ENCODE measurements at regions not wholly inside any gene's neighbourhood (a gene's known extent, or its start where the extent isn't known, plus 50 kb on each side); places are given as distances from the start of the nearest gene placed in this dataset.

DNA sequence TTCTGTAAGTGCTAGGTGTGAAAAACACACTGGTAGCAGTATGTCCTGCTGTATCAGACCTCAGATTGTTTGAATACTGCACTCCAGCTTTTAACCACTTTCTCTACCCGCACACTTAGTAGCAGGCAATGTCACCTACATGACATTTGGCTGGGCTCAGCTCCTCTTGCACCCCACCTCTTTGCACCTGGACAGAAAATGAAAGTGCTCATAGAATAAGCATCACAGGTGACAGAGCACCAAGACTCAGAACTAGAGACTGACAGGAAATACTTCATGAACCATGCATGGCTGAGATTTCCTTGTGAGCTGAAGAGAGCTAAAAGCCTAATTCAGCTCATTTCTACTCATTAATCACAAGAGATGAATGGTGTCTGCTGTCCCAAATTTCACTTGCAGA lies 1014.2 kb upstream of the CDH8 start:
- no peak for DNase-seq
- H3K9me3 Mint-ChIP-seq, result peaks cover 19% of the 10 kb centered on the region in 2 donors
- H3K27me3 Mint-ChIP-seq, result no peaks in the 10 kb centered on the region
- no peak overlapping the region for H3K27ac Mint-ChIP-seq
- no peaks in the 10 kb centered on the region for H3K4me1 Mint-ChIP-seq
- no peak for ATAC-seq
- no peak overlapping the region for H3K4me3 Mint-ChIP-seq

DNA sequence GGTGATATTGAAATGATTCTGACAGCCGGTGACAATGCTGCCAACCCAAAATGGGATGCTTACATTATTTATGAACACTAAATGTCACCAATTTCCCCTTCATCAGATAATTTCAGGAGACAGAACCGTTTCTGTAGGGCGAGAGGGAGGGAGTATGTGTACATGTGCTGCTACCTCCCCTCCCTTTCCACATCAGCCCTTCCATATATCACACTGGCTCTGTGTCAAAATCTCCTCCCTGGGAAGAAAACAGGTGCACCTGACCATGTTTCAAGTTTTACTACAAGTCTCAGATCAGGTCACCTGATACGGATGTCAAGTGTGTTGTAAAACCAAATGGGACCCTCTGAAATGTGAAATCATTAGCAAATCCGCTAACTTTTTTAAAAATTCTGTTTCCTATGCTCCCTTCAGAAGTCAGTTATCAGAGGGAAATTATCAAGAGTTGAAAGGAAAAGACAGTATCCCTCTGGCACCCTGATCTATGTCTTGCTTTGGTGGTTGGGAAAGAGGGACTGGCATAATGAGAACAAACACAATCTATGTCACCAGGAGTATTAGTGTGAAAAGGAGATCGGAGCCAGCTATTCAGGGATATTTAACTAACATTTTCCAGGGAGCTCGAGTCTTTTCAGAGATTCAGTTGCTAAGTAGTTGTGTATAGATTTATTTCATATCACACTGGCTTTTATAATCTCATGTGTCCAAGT lies 1002.3 kb upstream of the CDH8 start:
- ATAC-seq, result no peak
- no peak for DNase-seq
- Mint-ChIP-seq H3K4me1 (no peaks in the 10 kb centered on the region), H3K9me3 (peaks cover 36 to 47% of the 10 kb centered on the region in 2 donors), H3K27ac (no peak overlapping the region), H3K27me3 (no peaks in the 10 kb centered on the region), H3K4me3 (no peak overlapping the region)

- H3K9me3 Mint-ChIP-seq, result peaks cover 43 to 53% of the 10 kb centered on the region in 2 donors
- no peak for DNase-seq
- no peak overlapping the region for H3K27ac Mint-ChIP-seq
- no peaks in the 10 kb centered on the region for H3K27me3 Mint-ChIP-seq
- no peak overlapping the region for H3K4me3 Mint-ChIP-seq
- ATAC-seq, result no peak
- H3K4me1 Mint-ChIP-seq, result no peaks in the 10 kb centered on the region
Measured at GRCh38 chr16:63037761-63038396, 1001.6 kb upstream of the CDH8 start.

DNA sequence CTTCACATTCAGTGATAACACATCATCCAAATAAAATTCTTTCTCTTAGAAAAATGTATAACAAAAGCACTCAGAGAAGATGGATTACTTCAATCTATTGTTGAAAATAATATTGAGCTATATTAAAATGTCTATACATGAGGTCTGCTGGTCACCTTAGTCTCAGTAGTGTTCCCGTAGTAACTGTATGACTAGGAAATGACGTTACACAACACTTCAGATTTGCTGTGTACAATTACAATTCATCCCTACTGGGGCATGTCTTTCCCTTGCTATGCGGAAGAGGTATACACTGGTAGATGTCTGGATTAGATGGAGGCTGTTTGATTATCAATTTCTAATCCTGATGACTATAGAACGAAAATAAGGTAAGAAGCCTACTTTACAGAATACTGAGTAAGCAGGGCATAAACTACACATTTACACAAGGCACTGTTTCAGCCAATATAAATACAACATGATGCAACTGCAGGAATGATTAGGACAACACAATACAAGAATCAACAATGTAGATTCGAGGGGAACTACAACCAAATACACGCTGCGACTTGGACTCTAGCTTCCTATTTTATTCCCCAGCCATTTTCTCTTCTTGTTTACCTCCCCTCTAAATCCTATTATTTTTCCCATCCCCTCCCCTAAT lies 982.5 kb upstream of the CDH8 start:
- H3K4me3 Mint-ChIP-seq, result no peak overlapping the region
- H3K4me1 Mint-ChIP-seq, result no peaks in the 10 kb centered on the region
- ATAC-seq (no peak), DNase-seq (no peak)
- no peaks in the 10 kb centered on the region for H3K27me3 Mint-ChIP-seq
- no peak overlapping the region for H3K27ac Mint-ChIP-seq
- H3K9me3 Mint-ChIP-seq, result peaks cover 4 to 8% of the 10 kb centered on the region in 2 donors

DNA sequence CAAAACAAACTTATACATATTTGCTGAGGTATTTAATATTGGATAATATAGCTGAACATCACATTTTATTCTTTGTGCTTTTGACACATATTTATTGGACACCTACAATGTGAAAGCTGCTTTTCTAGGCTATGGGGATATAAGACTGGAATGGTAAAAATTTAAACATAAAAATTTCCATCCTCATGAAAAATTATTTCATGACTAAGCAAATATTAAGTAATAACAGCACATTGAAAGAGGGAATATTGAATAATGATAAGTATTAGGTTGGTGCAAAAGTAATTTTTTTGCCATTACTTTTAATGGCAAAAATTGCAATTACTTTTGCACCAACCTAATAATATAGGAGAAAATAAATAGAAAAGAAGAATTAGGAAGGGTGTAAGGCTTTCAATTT lies 972.5 kb upstream of the CDH8 start:
- DNase-seq (no peak), ATAC-seq (no peak)
- H3K4me3 Mint-ChIP-seq, result no peak overlapping the region
- no peaks in the 10 kb centered on the region for H3K27me3 Mint-ChIP-seq
- no peak overlapping the region for H3K27ac Mint-ChIP-seq
- H3K4me1 Mint-ChIP-seq, result no peaks in the 10 kb centered on the region
- peaks cover 13 to 35% of the 10 kb centered on the region in 2 donors for H3K9me3 Mint-ChIP-seq

- Mint-ChIP-seq H3K27me3 (no peaks in the 10 kb centered on the region), H3K9me3 (peaks cover 15 to 50% of the 10 kb centered on the region in 2 donors), H3K27ac (no peak overlapping the region), H3K4me3 (no peak overlapping the region), H3K4me1 (no peaks in the 10 kb centered on the region)
- DNase-seq (no peak), ATAC-seq (no peak)
Measured at GRCh38 chr16:63005356-63005755, 969.1 kb upstream of the CDH8 start.

- no peak overlapping the region for H3K4me3 Mint-ChIP-seq
- no peaks in the 10 kb centered on the region for H3K27me3 Mint-ChIP-seq
- peaks cover 11 to 29% of the 10 kb centered on the region in 2 donors for H3K9me3 Mint-ChIP-seq
- ATAC-seq (no peak), DNase-seq (no peak)
- no peak overlapping the region for H3K27ac Mint-ChIP-seq
- no peaks in the 10 kb centered on the region for H3K4me1 Mint-ChIP-seq
Measured at GRCh38 chr16:62989480-62989879, 953.2 kb upstream of the CDH8 start.

DNA sequence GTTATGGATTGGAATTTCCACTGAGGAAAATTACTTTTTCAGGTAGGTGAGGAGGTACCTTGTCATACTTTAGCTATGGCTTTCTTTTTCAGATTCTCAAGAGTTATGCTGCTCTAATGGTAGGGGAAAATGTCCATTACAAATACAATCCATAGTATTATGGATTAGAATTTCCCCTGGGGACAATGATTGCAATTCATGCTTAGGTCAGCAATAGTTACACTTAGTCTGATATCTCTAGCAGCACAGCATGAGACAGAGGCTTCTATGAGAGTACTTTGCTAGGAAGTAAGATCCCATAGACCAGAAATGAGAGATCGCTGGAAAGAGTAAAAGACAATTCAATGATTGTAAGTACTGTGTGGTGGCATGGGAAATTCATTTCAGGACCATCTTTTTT lies 949.5 kb upstream of the CDH8 start:
- DNase-seq (no peak), ATAC-seq (no peak)
- no peak overlapping the region for H3K4me3 Mint-ChIP-seq
- no peaks in the 10 kb centered on the region for H3K27me3 Mint-ChIP-seq
- H3K4me1 Mint-ChIP-seq, result no peaks in the 10 kb centered on the region
- H3K9me3 Mint-ChIP-seq, result peaks cover 17 to 39% of the 10 kb centered on the region in 2 donors
- no peak overlapping the region for H3K27ac Mint-ChIP-seq

DNA sequence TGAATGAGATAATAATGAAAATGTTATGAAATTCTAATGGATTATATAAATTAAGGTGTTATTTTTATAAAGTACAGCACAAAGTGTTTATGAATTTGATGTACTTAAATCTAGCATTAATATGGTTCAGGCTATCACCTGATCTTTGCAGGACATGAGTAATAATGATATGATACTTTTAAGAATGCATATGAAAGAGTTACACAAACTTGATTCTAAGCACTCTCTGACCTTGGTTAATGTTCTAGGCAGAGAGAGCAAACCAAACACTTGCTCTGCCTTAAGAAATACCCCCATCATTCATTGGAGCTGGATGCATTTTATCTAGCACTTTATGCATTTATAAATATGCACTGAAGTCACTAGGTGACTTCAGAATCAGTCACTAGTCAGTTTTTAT lies 942.2 kb upstream of the CDH8 start:
- Mint-ChIP-seq H3K27ac (no peak overlapping the region), H3K9me3 (peaks cover 20 to 27% of the 10 kb centered on the region in 2 donors), H3K4me1 (no peaks in the 10 kb centered on the region), H3K4me3 (no peak overlapping the region), H3K27me3 (no peaks in the 10 kb centered on the region)
- ATAC-seq (no peak), DNase-seq (no peak)

DNA sequence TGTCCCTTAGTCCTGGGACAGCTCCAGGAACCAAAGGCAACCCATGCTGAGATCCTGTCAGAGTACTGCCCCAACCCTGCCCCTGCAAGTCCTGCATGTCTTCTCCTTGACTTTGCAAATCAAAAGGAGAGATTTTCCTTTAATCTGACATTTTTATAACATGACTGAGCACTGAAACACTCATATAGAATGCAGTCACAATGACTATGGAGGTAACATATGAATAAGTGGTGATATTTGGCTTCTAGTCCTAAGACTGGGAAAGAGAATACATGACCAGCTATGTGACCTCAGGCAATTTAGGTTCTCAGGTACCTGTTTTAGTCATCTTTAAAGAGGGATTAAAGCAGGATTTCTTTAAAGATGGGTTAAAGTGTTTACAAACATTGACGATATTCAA lies 941.6 kb upstream of the CDH8 start:
- no peak for DNase-seq
- H3K27ac Mint-ChIP-seq, result no peak overlapping the region
- H3K9me3 Mint-ChIP-seq, result peaks cover 22 to 24% of the 10 kb centered on the region in 2 donors
- no peak for ATAC-seq
- no peak overlapping the region for H3K4me3 Mint-ChIP-seq
- no peaks in the 10 kb centered on the region for H3K27me3 Mint-ChIP-seq
- no peaks in the 10 kb centered on the region for H3K4me1 Mint-ChIP-seq

GRCh38 chr16:62974424-62974823 lies 938.2 kb upstream of the CDH8 start:
- ATAC-seq (no peak), DNase-seq (no peak)
- peaks cover 19 to 22% of the 10 kb centered on the region in 2 donors for H3K9me3 Mint-ChIP-seq
- H3K4me1 Mint-ChIP-seq, result no peaks in the 10 kb centered on the region
- H3K4me3 Mint-ChIP-seq, result no peak overlapping the region
- H3K27ac Mint-ChIP-seq, result no peak overlapping the region
- no peaks in the 10 kb centered on the region for H3K27me3 Mint-ChIP-seq

GRCh38 chr16:62970851-62971250 lies 934.6 kb upstream of the CDH8 start:
- no peaks in the 10 kb centered on the region for H3K27me3 Mint-ChIP-seq
- no peak overlapping the region for H3K27ac Mint-ChIP-seq
- H3K4me1 Mint-ChIP-seq, result no peaks in the 10 kb centered on the region
- H3K4me3 Mint-ChIP-seq, result no peak overlapping the region
- peaks cover 7 to 10% of the 10 kb centered on the region in 2 donors for H3K9me3 Mint-ChIP-seq
- DNase-seq (no peak), ATAC-seq (no peak)

- Mint-ChIP-seq H3K4me3 (no peak overlapping the region), H3K9me3 (peaks cover 2 to 4% of the 10 kb centered on the region in 2 donors), H3K27ac (no peak overlapping the region), H3K27me3 (no peaks in the 10 kb centered on the region), H3K4me1 (no peaks in the 10 kb centered on the region)
- ATAC-seq (no peak), DNase-seq (no peak)
Measured at GRCh38 chr16:62969711-62970318, 933.6 kb upstream of the CDH8 start.

- DNase-seq (no peak), ATAC-seq (no peak)
- H3K4me1 Mint-ChIP-seq, result no peaks in the 10 kb centered on the region
- H3K4me3 Mint-ChIP-seq, result no peak overlapping the region
- peaks cover 0 to 2% of the 10 kb centered on the region in 2 donors for H3K9me3 Mint-ChIP-seq
- no peak overlapping the region for H3K27ac Mint-ChIP-seq
- no peaks in the 10 kb centered on the region for H3K27me3 Mint-ChIP-seq
Measured at GRCh38 chr16:62967611-62968010, 931.4 kb upstream of the CDH8 start.

- no peak for ATAC-seq
- Mint-ChIP-seq H3K9me3 (peaks cover 4 to 7% of the 10 kb centered on the region in 2 donors), H3K27me3 (no peaks in the 10 kb centered on the region), H3K4me1 (no peaks in the 10 kb centered on the region), H3K4me3 (no peak overlapping the region), H3K27ac (no peak overlapping the region)
- no peak for DNase-seq
Measured at GRCh38 chr16:62967163-62967562, 930.9 kb upstream of the CDH8 start.

DNA sequence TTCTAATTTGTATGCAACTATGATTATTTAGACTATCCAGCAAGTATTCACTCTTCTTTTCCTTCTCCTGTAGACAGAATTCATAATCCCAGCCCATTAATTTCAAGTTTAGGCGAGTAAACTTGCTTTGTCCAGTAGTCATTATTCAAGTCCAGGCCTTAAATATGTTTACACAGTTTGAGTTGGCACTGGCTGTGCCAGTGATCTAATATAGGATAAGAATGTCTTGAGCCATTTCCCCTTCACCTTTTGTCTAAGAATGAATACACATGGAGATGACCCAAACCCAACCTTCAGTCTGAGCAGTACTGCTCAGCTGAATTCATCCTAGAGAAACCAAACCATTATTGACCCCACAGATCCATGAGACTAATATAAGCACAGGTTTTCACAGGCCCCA lies 930.4 kb upstream of the CDH8 start:
- Mint-ChIP-seq H3K27ac (no peak overlapping the region), H3K4me1 (no peaks in the 10 kb centered on the region), H3K9me3 (peaks cover 9 to 12% of the 10 kb centered on the region in 2 donors), H3K27me3 (no peaks in the 10 kb centered on the region), H3K4me3 (no peak overlapping the region)
- ATAC-seq, result no peak
- DNase-seq, result no peak

All from stimulated activated naive CD8-positive, alpha-beta T cell treated with anti-CD3 and anti-CD28 coated beads, Interleukin-15, amount 100 ng/mL, for 72 hours (primary cell).